Upper lobe of left lung (tissue), 6 donors: ENCODE measurements at regions not wholly inside any gene's neighbourhood (a gene's known extent, or its start where the extent isn't known, plus 50 kb on each side); places are given as distances from the start of the nearest gene placed in this dataset.

Experiments
- ATAC-seq, 2 donors: fragments of 200-7000 bp; cut with Tn5 transposase; one replicate each; pipeline ENCODE4 v1.9.1; 2022; ENCODE audit warnings: mild to moderate bottlenecking in 2 of 2, moderate library complexity in 2 of 2; ENCODE audit not compliant: low FRiP score in 2 of 2
- DNase-seq, 2 donors: peaks; one replicate each; pipeline ENCODE4 v3.0.0-alpha.2; 2019 to 2020
- H3K27ac ChIP-seq, 4 donors: fragments of 200-600 bp; sonication (generic); one replicate each; pipeline ENCODE4 v1.5.1; 2016 to 2019
- H3K27me3 ChIP-seq, 4 donors: fragments of 200-600 bp; sonication (generic); one replicate each; pipeline ENCODE4 v1.5.1; 2017 to 2019
- H3K36me3 ChIP-seq, 4 donors: fragments of 200-600 bp; sonication (generic); one replicate each; pipeline ENCODE4 v1.5.1; 2016 to 2019
- H3K4me1 ChIP-seq, 4 donors: fragments of 200-600 bp; sonication (generic); one replicate each; pipeline ENCODE4 v1.5.1; 2018 to 2019
- H3K4me3 ChIP-seq, 4 donors: fragments of 200-600 bp; sonication (generic); one replicate each; pipeline ENCODE4 v1.5.1; 2017 to 2019; ENCODE audit warnings: mild to moderate bottlenecking in 2 of 4, moderate library complexity in 1 of 4
- H3K9me3 ChIP-seq, 4 donors: fragments of 200-600 bp; sonication (generic); one replicate each; pipeline ENCODE4 v1.5.1; 2018 to 2019
- EP300 ChIP-seq, 4 donors: sonication (generic); formaldehyde crosslinking; IDR thresholded peaks; one replicate each; pipeline ENCODE4 v1.5.1; 2017; ENCODE audit warnings: antibody characterized with exemption in 4 of 4, control low read depth in 2 of 4
- POLR2A ChIP-seq, 4 donors: fragments of 450-650 bp; IDR thresholded peaks; one replicate each; pipeline ENCODE4 v1.5.1; 2016 to 2017; ENCODE audit warnings: antibody characterized with exemption in 4 of 4, mild to moderate bottlenecking in 2 of 4
- POLR2AphosphoS5 ChIP-seq, 2 donors: sonication (generic); formaldehyde crosslinking; IDR thresholded peaks; one replicate each; pipeline ENCODE4 v1.5.1; 2017; ENCODE audit warnings: antibody characterized with exemption in 2 of 2
- WGBS, 2 donors: methylation state at CpG; one replicate each; pipeline ENCODE4 v1.1.5; 2017 to 2018; 5-methylcytosine and 5-hydroxymethylcytosine counted together
- TF ChIP-seq, protein P1 (sequence below), 6 experiments: fragments of 450-650 bp in 4 of 6; fragments of 200-600 bp in 2 of 6; sonication (generic) in 2 of 6; IDR thresholded peaks; one replicate each; pipeline ENCODE4 v1.5.1; 2016 to 2019; ENCODE audit warnings: antibody characterized with exemption in 6 of 6
- donor health status: DM: no; HTN: no; CAD: no; lungs with moderate emphysema.
- donor health status: DM: no; HTN: yes; CAD: no; lungs with severe emphysema.

DNA sequence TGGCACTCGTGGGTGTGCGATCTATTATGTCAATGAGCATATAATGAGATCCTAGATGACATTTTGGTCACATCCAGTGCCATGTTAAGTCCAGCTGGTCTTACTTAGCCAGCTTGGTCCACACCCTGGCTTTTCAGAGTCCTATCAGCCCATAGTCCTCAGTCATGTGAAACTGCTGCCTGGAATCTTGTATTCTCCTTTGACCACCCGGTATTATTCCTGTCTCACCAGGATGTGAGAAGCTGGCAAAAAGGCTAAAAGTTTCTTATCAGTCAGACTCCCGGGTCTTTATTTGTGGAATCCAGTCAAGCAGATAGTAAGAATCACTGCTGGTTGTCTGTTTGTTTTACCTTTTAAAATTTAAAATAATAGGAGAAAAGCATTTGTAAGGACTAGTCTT is 705.6 kb upstream of the GHITM start:
- DNase-seq (no peak), ATAC-seq (no peak)
- Histone ChIP-seq H3K27me3 (no peaks in the 10 kb centered on the region), H3K4me1 (no peaks in the 10 kb centered on the region), H3K9me3 (no peaks in the 10 kb centered on the region), H3K27ac (no peak overlapping the region), H3K36me3 (no peaks in the 10 kb centered on the region), H3K4me3 (no peak overlapping the region)
- WGBS, 2 donors, result 72 to 83% methylated on average over 4 of the region's 4 CpGs
- TF ChIP-seq POLR2AphosphoS5 (IDR thresholded peaks at IDR 0.05) (no peak), EP300 (IDR thresholded peaks at IDR 0.05) (no peak), POLR2A (IDR thresholded peaks at IDR 0.05) (no peak)
- TF ChIP-seq, protein P1, sequence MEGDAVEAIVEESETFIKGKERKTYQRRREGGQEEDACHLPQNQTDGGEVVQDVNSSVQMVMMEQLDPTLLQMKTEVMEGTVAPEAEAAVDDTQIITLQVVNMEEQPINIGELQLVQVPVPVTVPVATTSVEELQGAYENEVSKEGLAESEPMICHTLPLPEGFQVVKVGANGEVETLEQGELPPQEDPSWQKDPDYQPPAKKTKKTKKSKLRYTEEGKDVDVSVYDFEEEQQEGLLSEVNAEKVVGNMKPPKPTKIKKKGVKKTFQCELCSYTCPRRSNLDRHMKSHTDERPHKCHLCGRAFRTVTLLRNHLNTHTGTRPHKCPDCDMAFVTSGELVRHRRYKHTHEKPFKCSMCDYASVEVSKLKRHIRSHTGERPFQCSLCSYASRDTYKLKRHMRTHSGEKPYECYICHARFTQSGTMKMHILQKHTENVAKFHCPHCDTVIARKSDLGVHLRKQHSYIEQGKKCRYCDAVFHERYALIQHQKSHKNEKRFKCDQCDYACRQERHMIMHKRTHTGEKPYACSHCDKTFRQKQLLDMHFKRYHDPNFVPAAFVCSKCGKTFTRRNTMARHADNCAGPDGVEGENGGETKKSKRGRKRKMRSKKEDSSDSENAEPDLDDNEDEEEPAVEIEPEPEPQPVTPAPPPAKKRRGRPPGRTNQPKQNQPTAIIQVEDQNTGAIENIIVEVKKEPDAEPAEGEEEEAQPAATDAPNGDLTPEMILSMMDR (IDR thresholded peaks at IDR 0.05), result no peak

DNA sequence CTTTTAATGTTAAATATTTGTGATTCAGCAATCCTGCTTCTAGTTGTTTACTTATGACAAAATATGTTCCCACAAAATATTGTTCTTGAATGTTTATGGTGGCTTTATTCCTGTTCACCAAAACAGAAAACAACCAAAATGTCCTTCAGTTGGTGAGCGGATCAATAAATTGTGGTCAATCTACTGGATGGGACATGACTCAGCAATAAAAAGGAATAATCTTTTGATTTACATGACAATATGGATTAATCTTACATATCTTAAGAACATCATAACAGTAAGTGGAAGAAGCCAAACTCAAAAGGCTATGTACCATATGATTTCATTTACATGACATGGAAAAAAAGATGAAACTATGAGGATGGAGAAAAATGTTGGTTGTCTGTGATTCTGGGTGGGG is 691.3 kb upstream of the GHITM start:
- 93 to 96% methylated on average over 1 of the region's 1 CpG for WGBS, 2 donors
- no peak for DNase-seq
- Histone ChIP-seq H3K9me3 (no peaks in the 10 kb centered on the region), H3K27me3 (no peaks in the 10 kb centered on the region), H3K4me3 (no peak overlapping the region), H3K27ac (no peak overlapping the region), H3K36me3 (no peaks in the 10 kb centered on the region), H3K4me1 (no peaks in the 10 kb centered on the region)
- TF ChIP-seq POLR2AphosphoS5 (IDR thresholded peaks at IDR 0.05) (no peak), EP300 (IDR thresholded peaks at IDR 0.05) (no peak), POLR2A (IDR thresholded peaks at IDR 0.05) (no peak)
- TF ChIP-seq, protein P1 (IDR thresholded peaks at IDR 0.05), result no peak
- ATAC-seq, result no peak

DNA sequence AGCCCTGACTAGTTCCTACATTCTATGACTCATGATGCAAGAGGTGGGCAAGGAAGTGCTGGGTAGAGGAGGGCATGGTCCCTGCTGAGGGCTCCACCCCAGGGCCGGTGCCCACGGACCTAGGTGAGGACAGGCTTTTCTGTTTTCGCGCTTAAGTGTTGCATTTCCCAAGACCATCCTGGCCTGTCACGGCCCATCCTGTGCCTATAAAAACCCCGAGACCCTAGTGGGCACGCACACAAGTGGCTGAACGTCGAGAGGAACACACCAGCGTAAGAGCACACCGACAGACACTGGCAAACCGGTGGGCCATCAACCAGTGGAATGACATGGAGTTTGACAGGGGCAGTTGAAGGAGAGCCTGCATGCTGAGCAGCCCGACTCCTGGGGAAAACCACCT is 680.7 kb upstream of the GHITM start:
- H3K36me3 ChIP-seq, result no peaks in the 10 kb centered on the region
- H3K4me3 ChIP-seq, result no peak overlapping the region
- H3K27me3 ChIP-seq, result no peaks in the 10 kb centered on the region
- 90 to 94% methylated on average over 13 of the region's 13 CpGs for WGBS, 2 donors
- H3K27ac ChIP-seq, result no peak overlapping the region
- TF ChIP-seq EP300 (IDR thresholded peaks at IDR 0.05) (no peak), POLR2A (IDR thresholded peaks at IDR 0.05) (no peak), POLR2AphosphoS5 (IDR thresholded peaks at IDR 0.05) (no peak)
- TF ChIP-seq, protein P1 (IDR thresholded peaks at IDR 0.05), result no peak
- no peaks in the 10 kb centered on the region for H3K9me3 ChIP-seq
- no peak for ATAC-seq
- H3K4me1 ChIP-seq, result no peaks in the 10 kb centered on the region
- peak in 1 of 2 donors; percentile 27 for DNase-seq

DNA sequence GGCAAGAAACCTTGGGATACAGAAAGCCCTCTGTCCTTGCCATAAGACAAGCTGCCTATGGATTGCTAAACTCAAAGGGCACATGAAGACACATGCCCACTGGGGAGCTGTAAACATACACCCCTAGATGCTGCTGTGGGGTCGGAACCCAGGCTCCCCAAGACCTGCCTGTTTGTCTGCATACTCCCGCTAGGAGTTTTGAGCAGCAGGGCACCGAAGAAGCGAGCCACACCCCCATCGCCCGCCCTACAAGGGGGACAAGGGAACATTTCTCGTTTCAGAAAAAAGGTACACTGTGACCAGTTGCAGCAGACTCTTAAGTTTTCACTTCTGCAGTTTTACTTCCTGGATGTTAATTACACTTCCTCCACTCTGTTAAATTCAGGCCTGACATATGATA is 680.2 kb upstream of the GHITM start:
- no peak overlapping the region for H3K4me3 ChIP-seq
- 88 to 92% methylated on average over 6 to 7 of the region's 7 CpGs for WGBS, 2 donors
- H3K27ac ChIP-seq, result no peak overlapping the region
- H3K36me3 ChIP-seq, result no peaks in the 10 kb centered on the region
- no peaks in the 10 kb centered on the region for H3K9me3 ChIP-seq
- no peaks in the 10 kb centered on the region for H3K27me3 ChIP-seq
- DNase-seq, result peak in 1 of 2 donors; percentile 18
- no peak for ATAC-seq
- H3K4me1 ChIP-seq, result no peaks in the 10 kb centered on the region
- TF ChIP-seq POLR2A (IDR thresholded peaks at IDR 0.05), result no peak
- TF ChIP-seq, protein P1 (IDR thresholded peaks at IDR 0.05), result no peak
- TF ChIP-seq EP300 (IDR thresholded peaks at IDR 0.05), result no peak
- TF ChIP-seq POLR2AphosphoS5 (IDR thresholded peaks at IDR 0.05), result no peak

DNA sequence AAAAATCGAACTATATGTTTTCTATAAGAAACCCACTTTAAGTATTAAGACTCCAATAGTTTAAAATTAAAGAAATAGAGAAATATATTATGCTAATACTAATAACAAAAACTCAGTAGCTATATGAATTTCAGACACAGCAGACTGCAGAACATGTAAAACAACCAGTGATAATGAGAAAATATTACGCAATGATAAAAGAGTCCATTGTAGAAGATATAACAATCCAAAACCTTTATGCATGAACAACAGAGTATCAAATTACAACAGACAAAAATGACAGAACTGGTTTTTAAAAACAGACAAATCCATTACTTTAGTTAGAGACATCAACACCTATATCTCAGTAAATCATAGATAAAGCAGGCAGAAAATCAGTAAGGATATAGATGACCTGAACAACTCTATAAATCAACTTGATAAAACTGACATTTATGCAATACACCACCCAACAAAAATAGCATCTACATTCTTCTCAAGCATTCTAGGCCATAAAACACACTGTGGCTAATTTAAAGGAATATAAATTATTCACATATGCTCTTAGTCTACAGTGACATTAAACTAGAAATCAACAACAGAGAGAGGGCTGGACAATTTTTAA is 669.5 kb upstream of the GHITM start:
- H3K4me1 ChIP-seq, result no peaks in the 10 kb centered on the region
- H3K27ac ChIP-seq, result no peak overlapping the region
- H3K9me3 ChIP-seq, result no peaks in the 10 kb centered on the region
- ATAC-seq, result no peak
- whole genome bisulfite sequencing, 2 donors, result 85 to 92% methylated on average over 2 of the region's 2 CpGs
- H3K4me3 ChIP-seq, result no peak overlapping the region
- H3K27me3 ChIP-seq, result no peaks in the 10 kb centered on the region
- TF ChIP-seq POLR2AphosphoS5 (IDR thresholded peaks at IDR 0.05) (no peak), POLR2A (IDR thresholded peaks at IDR 0.05) (no peak), EP300 (IDR thresholded peaks at IDR 0.05) (no peak)
- TF ChIP-seq, protein P1 (IDR thresholded peaks at IDR 0.05), result no peak
- H3K36me3 ChIP-seq, result no peaks in the 10 kb centered on the region
- no peak for DNase-seq
